ENCODE measurements at regions not wholly inside any gene's neighbourhood (a gene's known extent, or its start where the extent isn't known, plus 50 kb on each side); places are given as distances from the start of the nearest gene placed in this dataset.

GRCh38 chr10:128609460-128609859, 483.2 kb upstream of the MKI67 start:
- TF ChIP-seq SIN3A (IDR thresholded peaks at IDR 0.05; ENCODE audit: borderline replicate concordance, insufficient read depth, low read length): no peak
- TF ChIP-seq, protein P1, sequence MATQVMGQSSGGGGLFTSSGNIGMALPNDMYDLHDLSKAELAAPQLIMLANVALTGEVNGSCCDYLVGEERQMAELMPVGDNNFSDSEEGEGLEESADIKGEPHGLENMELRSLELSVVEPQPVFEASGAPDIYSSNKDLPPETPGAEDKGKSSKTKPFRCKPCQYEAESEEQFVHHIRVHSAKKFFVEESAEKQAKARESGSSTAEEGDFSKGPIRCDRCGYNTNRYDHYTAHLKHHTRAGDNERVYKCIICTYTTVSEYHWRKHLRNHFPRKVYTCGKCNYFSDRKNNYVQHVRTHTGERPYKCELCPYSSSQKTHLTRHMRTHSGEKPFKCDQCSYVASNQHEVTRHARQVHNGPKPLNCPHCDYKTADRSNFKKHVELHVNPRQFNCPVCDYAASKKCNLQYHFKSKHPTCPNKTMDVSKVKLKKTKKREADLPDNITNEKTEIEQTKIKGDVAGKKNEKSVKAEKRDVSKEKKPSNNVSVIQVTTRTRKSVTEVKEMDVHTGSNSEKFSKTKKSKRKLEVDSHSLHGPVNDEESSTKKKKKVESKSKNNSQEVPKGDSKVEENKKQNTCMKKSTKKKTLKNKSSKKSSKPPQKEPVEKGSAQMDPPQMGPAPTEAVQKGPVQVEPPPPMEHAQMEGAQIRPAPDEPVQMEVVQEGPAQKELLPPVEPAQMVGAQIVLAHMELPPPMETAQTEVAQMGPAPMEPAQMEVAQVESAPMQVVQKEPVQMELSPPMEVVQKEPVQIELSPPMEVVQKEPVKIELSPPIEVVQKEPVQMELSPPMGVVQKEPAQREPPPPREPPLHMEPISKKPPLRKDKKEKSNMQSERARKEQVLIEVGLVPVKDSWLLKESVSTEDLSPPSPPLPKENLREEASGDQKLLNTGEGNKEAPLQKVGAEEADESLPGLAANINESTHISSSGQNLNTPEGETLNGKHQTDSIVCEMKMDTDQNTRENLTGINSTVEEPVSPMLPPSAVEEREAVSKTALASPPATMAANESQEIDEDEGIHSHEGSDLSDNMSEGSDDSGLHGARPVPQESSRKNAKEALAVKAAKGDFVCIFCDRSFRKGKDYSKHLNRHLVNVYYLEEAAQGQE (IDR thresholded peaks at IDR 0.05; ENCODE audit: insufficient read depth in 1 of 2, low read depth in 2 of 2, low read length in 2 of 2): no peak
- no peak for TF ChIP-seq POLR2AphosphoS5 (IDR thresholded peaks at IDR 0.05; ENCODE audit: low read depth, low read length)
- no peak for TF ChIP-seq FOXP2 (optimal IDR thresholded peaks at IDR 0.05; ENCODE audit: borderline replicate concordance, extremely low read depth, extremely low read length, insufficient read depth)
- TF ChIP-seq TAF1 (IDR thresholded peaks at IDR 0.05; ENCODE audit: borderline replicate concordance, insufficient read depth, low read length): no peak

- no peak for TF ChIP-seq POLR2AphosphoS5 (IDR thresholded peaks at IDR 0.05; ENCODE audit: low read depth, low read length)
- TF ChIP-seq, protein P1 (IDR thresholded peaks at IDR 0.05; ENCODE audit: insufficient read depth in 1 of 2, low read depth in 2 of 2, low read length in 2 of 2): no peak
- TF ChIP-seq SIN3A (IDR thresholded peaks at IDR 0.05; ENCODE audit: borderline replicate concordance, insufficient read depth, low read length): no peak
- no peak for TF ChIP-seq TAF1 (IDR thresholded peaks at IDR 0.05; ENCODE audit: borderline replicate concordance, insufficient read depth, low read length)
- no peak for TF ChIP-seq FOXP2 (optimal IDR thresholded peaks at IDR 0.05; ENCODE audit: borderline replicate concordance, extremely low read depth, extremely low read length, insufficient read depth)
Observed at GRCh38 chr10:128610113-128610512, 483.9 kb upstream of the MKI67 start.

DNA sequence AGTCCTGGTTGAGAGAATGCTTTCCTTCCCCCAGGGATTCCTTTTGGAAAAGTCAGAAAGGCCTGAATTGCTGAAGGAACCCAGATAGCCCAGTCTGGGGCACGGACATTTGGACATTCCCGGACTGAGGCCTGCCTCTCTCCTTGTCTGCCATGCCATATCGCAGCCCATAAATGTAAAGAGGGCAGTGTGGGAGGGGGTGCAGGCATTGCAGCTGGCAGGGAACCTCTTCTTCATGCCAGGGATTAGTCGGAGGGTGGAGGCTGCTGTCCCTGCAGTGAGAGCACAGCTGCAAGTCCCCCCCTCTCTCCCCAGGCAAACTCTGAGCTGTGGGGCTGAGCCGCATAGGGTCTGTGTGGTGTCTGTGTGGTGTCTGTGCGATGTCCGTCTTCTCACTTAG, 486.0 kb upstream of the MKI67 start:
- no peak for TF ChIP-seq POLR2AphosphoS5 (IDR thresholded peaks at IDR 0.05; ENCODE audit: low read depth, low read length)
- TF ChIP-seq SIN3A (IDR thresholded peaks at IDR 0.05; ENCODE audit: borderline replicate concordance, insufficient read depth, low read length): no peak
- no peak for TF ChIP-seq TAF1 (IDR thresholded peaks at IDR 0.05; ENCODE audit: borderline replicate concordance, insufficient read depth, low read length)
- TF ChIP-seq FOXP2 (optimal IDR thresholded peaks at IDR 0.05; ENCODE audit: borderline replicate concordance, extremely low read depth, extremely low read length, insufficient read depth): no peak
- TF ChIP-seq, protein P1 (IDR thresholded peaks at IDR 0.05; ENCODE audit: insufficient read depth in 1 of 2, low read depth in 2 of 2, low read length in 2 of 2): no peak

DNA sequence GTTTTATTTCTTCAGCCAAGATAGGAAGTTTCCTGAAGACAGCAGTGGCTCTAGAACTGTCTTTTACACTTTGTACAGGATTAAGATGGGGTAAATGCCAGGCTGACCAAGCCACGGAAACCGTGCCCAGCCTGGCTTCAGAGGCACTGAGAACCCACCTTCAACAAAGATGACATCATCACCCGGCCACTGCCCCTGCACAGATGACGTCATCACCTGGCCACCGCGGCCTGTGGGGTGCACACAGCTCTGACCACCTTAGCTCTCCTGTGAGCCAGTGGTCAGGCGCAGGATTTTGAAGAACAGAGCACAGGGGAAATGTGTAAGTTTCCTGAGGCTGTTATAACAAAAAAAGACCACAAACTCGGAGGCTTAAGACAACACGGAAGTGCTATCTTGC, 486.4 kb upstream of the MKI67 start:
- TF ChIP-seq SIN3A (IDR thresholded peaks at IDR 0.05; ENCODE audit: borderline replicate concordance, insufficient read depth, low read length) (no peak), FOXP2 (optimal IDR thresholded peaks at IDR 0.05; ENCODE audit: borderline replicate concordance, extremely low read depth, extremely low read length, insufficient read depth) (no peak), POLR2AphosphoS5 (IDR thresholded peaks at IDR 0.05; ENCODE audit: low read depth, low read length) (no peak), TAF1 (IDR thresholded peaks at IDR 0.05; ENCODE audit: borderline replicate concordance, insufficient read depth, low read length) (no peak)
- TF ChIP-seq, protein P1 (IDR thresholded peaks at IDR 0.05; ENCODE audit: insufficient read depth in 1 of 2, low read depth in 2 of 2, low read length in 2 of 2): no peak

Data from PFSK-1 (cell line).